Epithelial cell of proximal tubule (primary cell): ENCODE measurements at regions not wholly inside any gene's neighbourhood (a gene's known extent, or its start where the extent isn't known, plus 50 kb on each side); places are given as distances from the start of the nearest gene placed in this dataset.

Source experiments
- DNase-seq: peaks from one replicate; pipeline ENCODE4 v3.0.0-alpha.2; 2011; ENCODE audit warnings: low read depth
- H3K4me3 ChIP-seq: 2 replicates; pipeline ENCODE4 v1.5.1; 2011; ENCODE audit warnings: low read depth, mild to moderate bottlenecking, low read length
- TF ChIP-seq, protein P1 (sequence below): conservative IDR thresholded peaks from 2 replicates; pipeline ENCODE4 v1.5.1; 2012; ENCODE audit warnings: low read depth, mild to moderate bottlenecking, low read length

DNA sequence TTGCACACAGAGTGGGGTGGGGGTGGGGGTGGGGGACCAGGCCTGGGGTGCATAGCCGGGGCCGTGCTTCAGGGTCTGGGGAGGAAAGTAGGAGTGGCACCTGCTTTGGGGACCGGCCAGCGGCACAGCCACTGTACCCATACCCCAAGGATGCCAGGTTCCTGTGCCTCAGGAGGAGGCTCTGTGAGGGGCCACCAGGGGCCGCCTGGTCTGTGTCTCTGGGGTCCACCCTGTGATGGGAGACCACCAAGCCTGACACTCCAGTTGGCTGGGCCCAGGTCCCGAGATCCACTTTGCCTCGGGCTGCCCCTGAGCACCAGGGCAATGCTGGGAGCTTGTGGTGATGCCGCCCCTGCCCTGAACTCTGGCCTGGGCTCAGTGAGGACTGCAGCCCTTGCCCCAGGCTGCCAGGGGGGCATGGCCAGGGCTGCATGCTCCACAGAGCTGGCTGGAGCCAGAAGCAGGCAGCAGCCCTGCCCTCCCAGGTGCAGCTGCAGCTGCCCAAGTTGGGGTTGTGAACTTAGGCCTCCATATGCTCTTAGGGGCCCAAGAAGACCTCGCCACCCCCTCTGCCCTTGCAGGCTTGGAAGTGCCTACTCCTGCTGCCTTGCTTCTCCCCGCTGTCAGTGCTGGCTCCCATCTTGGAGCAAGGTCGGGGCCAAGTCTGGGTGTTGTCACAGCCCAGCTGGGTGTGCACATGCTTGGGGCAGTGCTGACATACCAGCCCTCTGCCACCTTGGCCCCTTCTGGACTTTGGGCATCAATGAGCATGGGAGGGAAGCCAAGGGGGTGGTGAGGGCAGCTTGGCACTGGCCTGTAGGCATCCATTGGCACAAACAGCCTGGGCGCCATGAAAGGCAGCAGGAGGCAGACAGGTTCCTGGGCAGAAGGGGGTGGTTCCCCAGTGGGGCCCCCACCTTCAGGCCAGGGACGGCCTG lies 123.3 kb upstream of the THY1 start:
- DNase-seq, result no peak
- no peak overlapping the region for H3K4me3 ChIP-seq
- TF ChIP-seq, protein P1, sequence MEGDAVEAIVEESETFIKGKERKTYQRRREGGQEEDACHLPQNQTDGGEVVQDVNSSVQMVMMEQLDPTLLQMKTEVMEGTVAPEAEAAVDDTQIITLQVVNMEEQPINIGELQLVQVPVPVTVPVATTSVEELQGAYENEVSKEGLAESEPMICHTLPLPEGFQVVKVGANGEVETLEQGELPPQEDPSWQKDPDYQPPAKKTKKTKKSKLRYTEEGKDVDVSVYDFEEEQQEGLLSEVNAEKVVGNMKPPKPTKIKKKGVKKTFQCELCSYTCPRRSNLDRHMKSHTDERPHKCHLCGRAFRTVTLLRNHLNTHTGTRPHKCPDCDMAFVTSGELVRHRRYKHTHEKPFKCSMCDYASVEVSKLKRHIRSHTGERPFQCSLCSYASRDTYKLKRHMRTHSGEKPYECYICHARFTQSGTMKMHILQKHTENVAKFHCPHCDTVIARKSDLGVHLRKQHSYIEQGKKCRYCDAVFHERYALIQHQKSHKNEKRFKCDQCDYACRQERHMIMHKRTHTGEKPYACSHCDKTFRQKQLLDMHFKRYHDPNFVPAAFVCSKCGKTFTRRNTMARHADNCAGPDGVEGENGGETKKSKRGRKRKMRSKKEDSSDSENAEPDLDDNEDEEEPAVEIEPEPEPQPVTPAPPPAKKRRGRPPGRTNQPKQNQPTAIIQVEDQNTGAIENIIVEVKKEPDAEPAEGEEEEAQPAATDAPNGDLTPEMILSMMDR, result no peak

DNA sequence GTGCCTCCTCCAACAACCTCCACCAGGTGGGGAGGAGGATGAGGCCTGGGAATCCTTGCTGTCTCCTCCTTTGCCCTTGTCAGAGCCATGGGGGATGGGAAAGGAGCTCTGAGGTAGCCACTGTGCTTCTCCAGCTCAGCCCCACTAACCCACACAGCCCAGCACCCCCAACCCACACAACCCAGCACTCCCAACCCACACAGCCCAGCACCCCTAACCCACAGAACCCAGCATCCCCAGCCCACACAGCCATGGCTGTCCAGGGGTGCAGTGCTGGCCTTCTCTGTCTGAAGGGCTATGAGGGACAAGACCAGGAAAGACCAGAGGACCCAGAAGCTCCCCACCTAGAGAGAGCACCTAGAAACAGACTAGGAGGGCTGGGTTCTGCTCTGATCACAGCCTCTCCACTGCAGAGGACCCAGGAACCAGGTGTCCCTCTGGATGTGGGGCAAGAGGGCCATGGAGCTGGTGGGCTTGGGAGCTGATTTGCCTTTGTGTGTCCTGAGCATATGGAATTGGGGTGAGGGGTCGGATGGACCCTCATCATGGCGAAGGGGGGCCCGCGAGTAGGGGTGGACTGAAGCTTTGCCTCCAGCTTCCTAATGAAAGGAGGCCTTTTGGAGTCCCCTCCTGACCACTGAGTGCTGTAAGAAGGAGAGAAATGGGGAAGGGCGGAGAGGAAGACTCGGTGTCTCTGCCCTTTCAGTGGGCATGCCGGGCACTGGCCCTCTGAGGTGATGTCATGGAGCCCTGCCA lies 117.6 kb upstream of the THY1 start:
- H3K4me3 ChIP-seq, result no peak overlapping the region
- TF ChIP-seq, protein P1, result no peak
- DNase-seq, result no peak

DNA sequence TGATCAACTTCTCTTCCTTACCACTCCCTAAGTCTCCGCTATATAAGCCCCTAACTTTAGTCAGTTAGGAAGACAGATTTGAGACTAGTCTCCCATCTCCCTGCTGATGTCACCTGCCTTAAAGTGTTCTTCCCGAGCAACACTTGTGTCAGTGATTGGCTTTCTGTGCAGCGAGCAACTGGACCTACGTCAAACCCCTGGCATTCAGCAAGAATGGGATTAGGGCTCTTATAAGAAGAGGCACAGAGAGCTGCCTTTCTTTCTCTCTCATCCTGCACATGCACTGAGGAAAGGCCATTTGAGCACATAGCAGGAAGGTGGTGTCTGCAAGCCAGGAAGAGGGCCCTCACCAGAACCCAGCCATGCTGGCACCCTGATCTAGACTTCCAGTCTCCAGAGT lies 116.6 kb upstream of the THY1 start:
- TF ChIP-seq, protein P1, result no peak
- no peak for DNase-seq
- no peak overlapping the region for H3K4me3 ChIP-seq

- no peak overlapping the region for H3K4me3 ChIP-seq
- no peak for DNase-seq
- TF ChIP-seq, protein P1, result no peak
Observed at GRCh38 chr11:119538753-119539152, 115.8 kb upstream of the THY1 start.

- TF ChIP-seq, protein P1, result no peak
- no peak for DNase-seq
- H3K4me3 ChIP-seq, result no peak overlapping the region
Observed at GRCh38 chr11:119537306-119538253, 114.6 kb upstream of the THY1 start.

DNA sequence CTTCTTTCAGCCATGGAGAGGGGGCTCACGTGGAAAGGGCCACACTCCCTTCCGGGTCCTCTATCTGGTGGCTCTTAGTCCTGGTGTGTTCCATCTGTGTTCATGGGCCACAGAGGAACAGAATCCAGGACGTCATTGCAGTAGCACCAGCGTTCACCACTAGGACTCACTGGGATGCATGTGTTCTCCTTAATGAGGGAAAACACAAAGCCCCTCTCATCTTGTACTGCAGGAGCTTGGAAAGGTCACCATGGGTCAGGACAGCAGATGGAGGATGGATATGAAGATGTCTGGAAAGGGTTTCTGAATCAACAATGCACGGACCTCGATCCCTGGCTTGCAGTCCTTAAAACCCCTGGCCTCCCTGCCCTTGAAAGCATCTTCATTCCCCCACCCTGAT lies 113.8 kb upstream of the THY1 start:
- no peak for DNase-seq
- H3K4me3 ChIP-seq, result no peak overlapping the region
- TF ChIP-seq, protein P1, result no peak
